ENCODE measurements at regions not wholly inside any gene's neighbourhood (a gene's known extent, or its start where the extent isn't known, plus 50 kb on each side); places are given as distances from the start of the nearest gene placed in this dataset.

DNA sequence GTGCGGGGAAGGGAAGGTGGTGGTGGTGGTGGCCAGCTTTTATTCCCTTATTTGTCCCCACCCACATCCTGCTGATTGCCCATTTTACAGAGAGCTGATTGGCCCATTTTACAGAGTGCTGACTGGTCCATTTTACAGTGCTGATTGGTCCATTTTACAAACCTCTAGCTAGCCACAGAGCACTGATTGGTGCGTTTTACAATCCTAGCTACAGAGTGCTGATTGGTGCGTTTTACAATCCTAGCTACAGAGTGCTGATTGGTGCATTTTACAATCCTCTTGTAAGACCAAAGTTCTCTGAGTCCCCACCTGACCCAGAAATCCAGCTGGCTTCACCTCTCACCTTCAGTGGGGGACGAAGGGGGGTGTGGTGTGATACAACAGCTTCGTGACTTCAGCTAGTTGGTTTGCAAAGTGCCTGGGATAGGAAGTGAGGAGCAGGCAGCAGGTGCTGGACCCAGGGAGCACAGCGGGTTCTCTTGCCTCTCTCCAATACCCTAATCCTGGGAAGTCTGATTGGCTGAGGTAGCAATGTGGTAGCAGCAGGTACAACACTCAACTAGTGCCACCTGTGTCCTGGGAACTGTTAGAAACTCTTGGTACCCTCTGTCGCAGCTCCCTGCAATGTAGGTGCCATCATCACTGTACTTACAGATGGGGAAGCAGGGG is 92.1 kb downstream of the BARX1 start:
- no peak for ATAC-seq
- TF ChIP-seq, protein P1, sequence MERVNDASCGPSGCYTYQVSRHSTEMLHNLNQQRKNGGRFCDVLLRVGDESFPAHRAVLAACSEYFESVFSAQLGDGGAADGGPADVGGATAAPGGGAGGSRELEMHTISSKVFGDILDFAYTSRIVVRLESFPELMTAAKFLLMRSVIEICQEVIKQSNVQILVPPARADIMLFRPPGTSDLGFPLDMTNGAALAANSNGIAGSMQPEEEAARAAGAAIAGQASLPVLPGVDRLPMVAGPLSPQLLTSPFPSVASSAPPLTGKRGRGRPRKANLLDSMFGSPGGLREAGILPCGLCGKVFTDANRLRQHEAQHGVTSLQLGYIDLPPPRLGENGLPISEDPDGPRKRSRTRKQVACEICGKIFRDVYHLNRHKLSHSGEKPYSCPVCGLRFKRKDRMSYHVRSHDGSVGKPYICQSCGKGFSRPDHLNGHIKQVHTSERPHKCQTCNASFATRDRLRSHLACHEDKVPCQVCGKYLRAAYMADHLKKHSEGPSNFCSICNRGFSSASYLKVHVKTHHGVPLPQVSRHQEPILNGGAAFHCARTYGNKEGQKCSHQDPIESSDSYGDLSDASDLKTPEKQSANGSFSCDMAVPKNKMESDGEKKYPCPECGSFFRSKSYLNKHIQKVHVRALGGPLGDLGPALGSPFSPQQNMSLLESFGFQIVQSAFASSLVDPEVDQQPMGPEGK (CRISPR knock-in tag; IDR thresholded peaks at IDR 0.05; ENCODE audit: borderline replicate concordance): no peak
- TF ChIP-seq ZNF565 (CRISPR knock-in tag; conservative IDR thresholded peaks at IDR 0.05; ENCODE audit: low read depth) (no peak), ISL1 (CRISPR knock-in tag; IDR thresholded peaks at IDR 0.05) (no peak), TCF4 (CRISPR knock-in tag; IDR thresholded peaks at IDR 0.05; ENCODE audit: borderline replicate concordance) (no peak), CSDC2 (CRISPR knock-in tag; IDR thresholded peaks at IDR 0.05) (no peak), PPARA (CRISPR knock-in tag; IDR thresholded peaks at IDR 0.05; ENCODE audit: borderline replicate concordance) (no peak), ZC3H10 (CRISPR knock-in tag; IDR thresholded peaks at IDR 0.05) (no peak), ZFP30 (CRISPR knock-in tag; IDR thresholded peaks at IDR 0.05) (no peak), OSR1 (CRISPR knock-in tag; IDR thresholded peaks at IDR 0.05) (no peak), ZNF70 (CRISPR knock-in tag; IDR thresholded peaks at IDR 0.05) (no peak), RARB (CRISPR knock-in tag; IDR thresholded peaks at IDR 0.05) (no peak), BACH2 (CRISPR knock-in tag; IDR thresholded peaks at IDR 0.05; ENCODE audit: borderline replicate concordance) (no peak), GLIS3 (CRISPR knock-in tag; IDR thresholded peaks at IDR 0.05) (no peak), SNAI2 (CRISPR knock-in tag; IDR thresholded peaks at IDR 0.05) (no peak), ZNF8 (CRISPR knock-in tag; IDR thresholded peaks at IDR 0.05) (no peak), ZFP3 (CRISPR knock-in tag; IDR thresholded peaks at IDR 0.05) (no peak)
- TF ChIP-seq, protein P2, sequence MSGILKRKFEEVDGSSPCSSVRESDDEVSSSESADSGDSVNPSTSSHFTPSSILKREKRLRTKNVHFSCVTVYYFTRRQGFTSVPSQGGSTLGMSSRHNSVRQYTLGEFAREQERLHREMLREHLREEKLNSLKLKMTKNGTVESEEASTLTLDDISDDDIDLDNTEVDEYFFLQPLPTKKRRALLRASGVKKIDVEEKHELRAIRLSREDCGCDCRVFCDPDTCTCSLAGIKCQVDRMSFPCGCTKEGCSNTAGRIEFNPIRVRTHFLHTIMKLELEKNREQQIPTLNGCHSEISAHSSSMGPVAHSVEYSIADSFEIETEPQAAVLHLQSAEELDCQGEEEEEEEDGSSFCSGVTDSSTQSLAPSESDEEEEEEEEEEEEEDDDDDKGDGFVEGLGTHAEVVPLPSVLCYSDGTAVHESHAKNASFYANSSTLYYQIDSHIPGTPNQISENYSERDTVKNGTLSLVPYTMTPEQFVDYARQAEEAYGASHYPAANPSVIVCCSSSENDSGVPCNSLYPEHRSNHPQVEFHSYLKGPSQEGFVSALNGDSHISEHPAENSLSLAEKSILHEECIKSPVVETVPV (CRISPR knock-in tag; IDR thresholded peaks at IDR 0.05): no peak
- TF ChIP-seq, protein P3, sequence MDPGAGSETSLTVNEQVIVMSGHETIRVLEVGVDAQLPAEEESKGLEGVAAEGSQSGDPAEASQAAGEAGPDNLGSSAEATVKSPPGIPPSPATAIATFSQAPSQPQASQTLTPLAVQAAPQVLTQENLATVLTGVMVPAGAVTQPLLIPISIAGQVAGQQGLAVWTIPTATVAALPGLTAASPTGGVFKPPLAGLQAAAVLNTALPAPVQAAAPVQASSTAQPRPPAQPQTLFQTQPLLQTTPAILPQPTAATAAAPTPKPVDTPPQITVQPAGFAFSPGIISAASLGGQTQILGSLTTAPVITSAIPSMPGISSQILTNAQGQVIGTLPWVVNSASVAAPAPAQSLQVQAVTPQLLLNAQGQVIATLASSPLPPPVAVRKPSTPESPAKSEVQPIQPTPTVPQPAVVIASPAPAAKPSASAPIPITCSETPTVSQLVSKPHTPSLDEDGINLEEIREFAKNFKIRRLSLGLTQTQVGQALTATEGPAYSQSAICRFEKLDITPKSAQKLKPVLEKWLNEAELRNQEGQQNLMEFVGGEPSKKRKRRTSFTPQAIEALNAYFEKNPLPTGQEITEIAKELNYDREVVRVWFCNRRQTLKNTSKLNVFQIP (CRISPR knock-in tag; IDR thresholded peaks at IDR 0.05; ENCODE audit: borderline replicate concordance, low read depth): no peak
- TF ChIP-seq, protein P4, sequence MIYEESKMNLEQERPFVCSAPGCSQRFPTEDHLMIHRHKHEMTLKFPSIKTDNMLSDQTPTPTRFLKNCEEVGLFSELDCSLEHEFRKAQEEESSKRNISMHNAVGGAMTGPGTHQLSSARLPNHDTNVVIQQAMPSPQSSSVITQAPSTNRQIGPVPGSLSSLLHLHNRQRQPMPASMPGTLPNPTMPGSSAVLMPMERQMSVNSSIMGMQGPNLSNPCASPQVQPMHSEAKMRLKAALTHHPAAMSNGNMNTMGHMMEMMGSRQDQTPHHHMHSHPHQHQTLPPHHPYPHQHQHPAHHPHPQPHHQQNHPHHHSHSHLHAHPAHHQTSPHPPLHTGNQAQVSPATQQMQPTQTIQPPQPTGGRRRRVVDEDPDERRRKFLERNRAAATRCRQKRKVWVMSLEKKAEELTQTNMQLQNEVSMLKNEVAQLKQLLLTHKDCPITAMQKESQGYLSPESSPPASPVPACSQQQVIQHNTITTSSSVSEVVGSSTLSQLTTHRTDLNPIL (CRISPR knock-in tag; IDR thresholded peaks at IDR 0.05; ENCODE audit: low read depth): no peak
- TF ChIP-seq, protein P5, sequence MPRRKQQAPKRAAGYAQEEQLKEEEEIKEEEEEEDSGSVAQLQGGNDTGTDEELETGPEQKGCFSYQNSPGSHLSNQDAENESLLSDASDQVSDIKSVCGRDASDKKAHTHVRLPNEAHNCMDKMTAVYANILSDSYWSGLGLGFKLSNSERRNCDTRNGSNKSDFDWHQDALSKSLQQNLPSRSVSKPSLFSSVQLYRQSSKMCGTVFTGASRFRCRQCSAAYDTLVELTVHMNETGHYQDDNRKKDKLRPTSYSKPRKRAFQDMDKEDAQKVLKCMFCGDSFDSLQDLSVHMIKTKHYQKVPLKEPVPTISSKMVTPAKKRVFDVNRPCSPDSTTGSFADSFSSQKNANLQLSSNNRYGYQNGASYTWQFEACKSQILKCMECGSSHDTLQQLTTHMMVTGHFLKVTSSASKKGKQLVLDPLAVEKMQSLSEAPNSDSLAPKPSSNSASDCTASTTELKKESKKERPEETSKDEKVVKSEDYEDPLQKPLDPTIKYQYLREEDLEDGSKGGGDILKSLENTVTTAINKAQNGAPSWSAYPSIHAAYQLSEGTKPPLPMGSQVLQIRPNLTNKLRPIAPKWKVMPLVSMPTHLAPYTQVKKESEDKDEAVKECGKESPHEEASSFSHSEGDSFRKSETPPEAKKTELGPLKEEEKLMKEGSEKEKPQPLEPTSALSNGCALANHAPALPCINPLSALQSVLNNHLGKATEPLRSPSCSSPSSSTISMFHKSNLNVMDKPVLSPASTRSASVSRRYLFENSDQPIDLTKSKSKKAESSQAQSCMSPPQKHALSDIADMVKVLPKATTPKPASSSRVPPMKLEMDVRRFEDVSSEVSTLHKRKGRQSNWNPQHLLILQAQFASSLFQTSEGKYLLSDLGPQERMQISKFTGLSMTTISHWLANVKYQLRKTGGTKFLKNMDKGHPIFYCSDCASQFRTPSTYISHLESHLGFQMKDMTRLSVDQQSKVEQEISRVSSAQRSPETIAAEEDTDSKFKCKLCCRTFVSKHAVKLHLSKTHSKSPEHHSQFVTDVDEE (CRISPR knock-in tag; IDR thresholded peaks at IDR 0.05): no peak

DNA sequence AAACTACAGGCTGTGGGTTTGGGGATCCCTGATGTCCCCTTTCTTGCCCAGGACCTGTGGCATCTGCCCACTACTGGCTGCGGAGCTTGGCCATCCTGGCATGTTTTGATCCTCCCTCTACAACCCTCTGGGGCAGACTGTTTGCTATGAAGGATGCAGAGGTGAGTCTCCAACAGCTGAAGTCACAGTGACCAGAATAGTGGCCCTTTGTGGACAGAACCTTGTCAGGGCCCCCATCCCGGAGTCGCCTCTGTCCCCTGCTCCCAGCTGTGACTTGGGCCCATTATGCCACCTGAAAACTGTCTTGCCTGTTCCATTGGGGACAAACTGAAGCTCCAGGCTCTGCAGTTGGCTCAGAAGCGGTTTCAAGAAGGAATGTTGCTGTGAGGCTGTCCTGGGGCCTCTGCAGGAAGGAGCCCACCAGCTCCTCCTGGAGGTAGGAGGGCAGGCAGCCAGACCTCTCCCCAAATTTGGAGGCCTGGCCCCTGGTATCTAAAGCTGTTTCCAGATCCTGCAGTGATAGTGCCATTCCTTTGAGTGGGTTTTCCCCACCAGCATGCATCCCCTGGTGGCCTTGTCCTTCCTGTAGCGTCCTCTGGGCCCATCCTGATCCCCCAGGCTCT is 93.3 kb downstream of the BARX1 start:
- TF ChIP-seq, protein P5 (CRISPR knock-in tag; IDR thresholded peaks at IDR 0.05): no peak
- TF ChIP-seq TOX (CRISPR knock-in tag; IDR thresholded peaks at IDR 0.05; ENCODE audit: borderline replicate concordance) (no peak), BACH2 (CRISPR knock-in tag; IDR thresholded peaks at IDR 0.05; ENCODE audit: borderline replicate concordance) (no peak), TCF4 (CRISPR knock-in tag; IDR thresholded peaks at IDR 0.05; ENCODE audit: borderline replicate concordance) (no peak), RARB (CRISPR knock-in tag; IDR thresholded peaks at IDR 0.05) (no peak), GLIS3 (CRISPR knock-in tag; IDR thresholded peaks at IDR 0.05) (no peak), ZFP3 (CRISPR knock-in tag; IDR thresholded peaks at IDR 0.05) (no peak), ZNF70 (CRISPR knock-in tag; IDR thresholded peaks at IDR 0.05) (no peak)
- TF ChIP-seq, protein P3 (CRISPR knock-in tag; IDR thresholded peaks at IDR 0.05; ENCODE audit: borderline replicate concordance, low read depth): no peak
- TF ChIP-seq, protein P1 (CRISPR knock-in tag; IDR thresholded peaks at IDR 0.05; ENCODE audit: borderline replicate concordance): no peak
- ATAC-seq: no peak
